ENCODE measurements at regions not wholly inside any gene's neighbourhood (a gene's known extent, or its start where the extent isn't known, plus 50 kb on each side); places are given as distances from the start of the nearest gene placed in this dataset.
A peak's percentile ranks its signal among the peaks of the same experiment; 100 is the strongest.

DNA sequence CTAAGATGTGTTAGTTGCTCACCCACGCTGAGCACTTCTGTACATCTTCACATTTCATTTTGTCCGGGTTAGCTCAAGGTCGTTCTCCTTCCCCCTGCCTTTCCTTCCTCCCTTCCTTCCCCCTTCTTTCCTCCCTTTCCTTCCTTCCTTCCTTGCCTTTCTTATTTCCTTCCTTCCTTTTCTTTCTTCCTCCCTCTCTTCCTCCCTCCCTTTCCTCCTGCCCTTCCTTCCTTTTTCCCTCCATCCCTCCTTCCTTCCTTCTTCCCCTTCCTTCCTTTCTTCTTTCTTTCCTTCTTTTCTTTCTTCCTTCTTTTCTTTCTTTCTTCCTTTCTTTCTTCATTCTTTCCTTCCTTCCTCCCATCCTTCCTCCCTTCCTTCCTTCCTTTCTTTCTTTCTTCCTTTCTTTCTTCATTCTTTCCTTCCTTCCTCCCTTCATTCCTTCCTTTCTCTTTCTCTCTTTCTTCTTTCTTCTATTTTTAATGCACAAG, 129.8 kb downstream of the FAM174B start:
- no peak overlapping the region for H3K9ac ChIP-seq (ENCODE audit: low read length in 2 of 2)
- H3K4me1 ChIP-seq (ENCODE audit: control insufficient read depth, insufficient read depth, low read length), result peaks cover 9% of the 10 kb centered on the region
- no peak overlapping the region for H3K27ac ChIP-seq (ENCODE audit: low read length)
- no peaks in the 10 kb centered on the region for H3K9me3 ChIP-seq (ENCODE audit: control insufficient read depth in 2 of 2, low read length in 2 of 2)
- no peaks in the 10 kb centered on the region for H3K36me3 ChIP-seq (ENCODE audit: control insufficient read depth in 2 of 2, insufficient read depth in 2 of 2, low read length in 2 of 2)
- H3K4me3 ChIP-seq (ENCODE audit: low read length in 2 of 2), result no peak overlapping the region
- H3K27me3 ChIP-seq (ENCODE audit: control insufficient read depth in 1 of 2, insufficient read depth in 2 of 2, low read length in 2 of 2), result no peaks in the 10 kb centered on the region

DNA sequence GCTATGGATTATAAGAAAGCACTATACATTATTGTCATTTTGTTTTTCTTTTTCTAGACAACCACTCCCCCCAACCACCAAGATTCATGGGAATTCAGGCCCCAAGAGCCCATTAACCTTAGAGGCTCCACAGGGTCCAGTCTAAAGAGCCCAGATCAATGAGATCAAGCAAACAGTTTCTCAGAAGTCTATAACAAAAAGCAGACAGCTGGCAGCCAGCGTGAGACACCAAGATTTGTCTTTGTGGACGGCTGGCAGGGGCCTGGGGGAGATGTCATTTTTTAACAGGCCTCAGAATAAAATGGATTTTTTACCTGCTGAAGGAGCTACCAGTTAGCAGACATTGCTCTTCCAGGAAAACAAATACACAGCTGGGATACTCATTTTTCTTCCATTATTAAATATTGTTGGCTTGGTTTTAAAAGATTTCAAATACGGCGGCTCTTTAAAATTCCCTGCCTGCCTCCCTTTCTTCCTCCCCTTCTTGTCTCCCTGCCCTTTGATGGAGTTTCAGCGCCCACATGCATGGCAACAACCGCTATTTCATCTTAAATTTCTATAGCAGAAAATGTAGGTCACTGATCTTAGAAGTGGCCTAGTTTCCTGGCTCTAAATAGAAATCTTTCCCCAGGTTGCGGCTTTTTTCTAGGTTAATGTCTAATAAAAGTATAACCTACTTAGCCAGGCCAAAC, 130.6 kb downstream of the FAM174B start:
- Histone ChIP-seq H3K9me3 (ENCODE audit: control insufficient read depth in 2 of 2, low read length in 2 of 2) (no peaks in the 10 kb centered on the region), H3K4me3 (ENCODE audit: low read length in 2 of 2) (no peak overlapping the region), H3K4me1 (ENCODE audit: control insufficient read depth, insufficient read depth, low read length) (peaks cover 9% of the 10 kb centered on the region), H3K27ac (ENCODE audit: low read length) (no peak overlapping the region), H3K9ac (ENCODE audit: low read length in 2 of 2) (no peak overlapping the region), H3K27me3 (ENCODE audit: control insufficient read depth in 1 of 2, insufficient read depth in 2 of 2, low read length in 2 of 2) (no peaks in the 10 kb centered on the region), H3K36me3 (ENCODE audit: control insufficient read depth in 2 of 2, insufficient read depth in 2 of 2, low read length in 2 of 2) (no peaks in the 10 kb centered on the region)

DNA sequence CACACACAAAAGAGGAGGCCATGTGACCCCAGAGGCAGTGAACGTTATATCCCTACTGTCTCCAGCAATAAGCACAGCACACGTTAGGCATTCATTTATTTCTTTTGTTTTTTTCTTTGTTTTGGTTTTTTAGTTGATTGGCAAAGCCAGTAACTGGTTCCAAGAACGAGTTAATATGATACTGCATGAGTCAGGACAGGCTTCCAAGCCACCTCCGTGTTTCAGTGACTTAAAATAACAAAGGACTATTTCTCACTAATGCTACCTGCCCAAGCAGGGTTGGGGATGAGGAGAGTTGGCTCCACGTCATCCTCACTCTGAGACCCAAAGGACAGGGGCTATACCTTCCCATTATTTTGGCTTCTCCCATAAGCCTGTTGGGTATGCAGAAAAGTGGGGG, 130.5 kb downstream of the ST8SIA2 start:
- Histone ChIP-seq H3K4me1 (ENCODE audit: control insufficient read depth, insufficient read depth, low read length) (peaks cover 9% of the 10 kb centered on the region), H3K27me3 (ENCODE audit: control insufficient read depth in 1 of 2, insufficient read depth in 2 of 2, low read length in 2 of 2) (no peaks in the 10 kb centered on the region), H3K27ac (ENCODE audit: low read length) (no peak overlapping the region), H3K9ac (ENCODE audit: low read length in 2 of 2) (no peak overlapping the region), H3K4me3 (ENCODE audit: low read length in 2 of 2) (no peak overlapping the region), H3K36me3 (ENCODE audit: control insufficient read depth in 2 of 2, insufficient read depth in 2 of 2, low read length in 2 of 2) (no peaks in the 10 kb centered on the region), H3K9me3 (ENCODE audit: control insufficient read depth in 2 of 2, low read length in 2 of 2) (no peaks in the 10 kb centered on the region)

DNA sequence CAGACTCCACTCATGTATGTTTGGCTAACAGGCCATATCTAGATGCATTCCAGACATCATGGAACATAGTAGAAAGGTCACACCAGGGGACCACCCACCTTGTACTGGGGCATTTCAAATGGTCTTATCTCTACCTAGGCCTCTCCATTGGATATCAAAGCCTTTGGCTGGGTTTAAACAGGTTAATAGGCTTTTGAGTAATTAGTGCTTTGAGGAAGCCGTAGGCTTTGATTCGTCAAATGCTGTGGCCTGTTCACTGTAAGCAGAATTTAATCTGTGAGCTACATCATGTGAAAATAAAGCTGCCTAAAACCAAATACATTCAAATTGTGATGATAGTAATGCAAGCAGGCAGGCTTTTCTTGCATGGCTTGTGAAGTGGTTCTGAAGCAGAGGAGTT, 129.5 kb downstream of the ST8SIA2 start:
- Histone ChIP-seq H3K4me3 (ENCODE audit: low read length in 2 of 2) (no peak overlapping the region), H3K36me3 (ENCODE audit: control insufficient read depth in 2 of 2, insufficient read depth in 2 of 2, low read length in 2 of 2) (no peaks in the 10 kb centered on the region), H3K9me3 (ENCODE audit: control insufficient read depth in 2 of 2, low read length in 2 of 2) (no peaks in the 10 kb centered on the region), H3K4me1 (ENCODE audit: control insufficient read depth, insufficient read depth, low read length) (peaks cover 9% of the 10 kb centered on the region), H3K27me3 (ENCODE audit: control insufficient read depth in 1 of 2, insufficient read depth in 2 of 2, low read length in 2 of 2) (peaks cover 0 to 2% of the 10 kb centered on the region in 2 donors), H3K27ac (ENCODE audit: low read length) (no peak overlapping the region), H3K9ac (ENCODE audit: low read length in 2 of 2) (no peak overlapping the region)

DNA sequence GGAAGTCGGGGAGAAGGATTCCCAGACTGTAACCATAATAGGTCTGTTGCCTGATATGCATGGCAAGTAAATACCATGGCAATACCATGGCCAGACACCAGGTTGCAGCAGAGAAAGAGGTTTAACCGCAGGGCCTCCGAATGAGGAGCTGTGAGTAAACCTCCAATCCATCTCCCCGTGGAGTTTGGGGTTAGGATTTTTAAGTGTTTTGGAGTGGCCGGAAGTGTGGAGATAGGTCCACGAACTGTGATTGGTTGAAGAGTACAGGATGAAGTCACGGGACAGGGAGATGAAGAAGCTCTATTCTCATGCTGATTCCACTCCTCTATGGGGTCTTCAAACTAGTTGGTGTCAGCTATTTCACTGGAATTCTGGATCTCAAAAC, 127.9 kb downstream of the ST8SIA2 start:
- Histone ChIP-seq H3K9ac (ENCODE audit: low read length in 2 of 2) (peak overlapping the region in 1 of 2 donors; percentile 13), H3K27ac (ENCODE audit: low read length) (no peak overlapping the region), H3K27me3 (ENCODE audit: control insufficient read depth in 1 of 2, insufficient read depth in 2 of 2, low read length in 2 of 2) (peaks cover 0 to 2% of the 10 kb centered on the region in 2 donors), H3K4me3 (ENCODE audit: low read length in 2 of 2) (no peak overlapping the region), H3K36me3 (ENCODE audit: control insufficient read depth in 2 of 2, insufficient read depth in 2 of 2, low read length in 2 of 2) (no peaks in the 10 kb centered on the region), H3K4me1 (ENCODE audit: control insufficient read depth, insufficient read depth, low read length) (peaks cover 2% of the 10 kb centered on the region), H3K9me3 (ENCODE audit: control insufficient read depth in 2 of 2, low read length in 2 of 2) (no peaks in the 10 kb centered on the region)

DNA sequence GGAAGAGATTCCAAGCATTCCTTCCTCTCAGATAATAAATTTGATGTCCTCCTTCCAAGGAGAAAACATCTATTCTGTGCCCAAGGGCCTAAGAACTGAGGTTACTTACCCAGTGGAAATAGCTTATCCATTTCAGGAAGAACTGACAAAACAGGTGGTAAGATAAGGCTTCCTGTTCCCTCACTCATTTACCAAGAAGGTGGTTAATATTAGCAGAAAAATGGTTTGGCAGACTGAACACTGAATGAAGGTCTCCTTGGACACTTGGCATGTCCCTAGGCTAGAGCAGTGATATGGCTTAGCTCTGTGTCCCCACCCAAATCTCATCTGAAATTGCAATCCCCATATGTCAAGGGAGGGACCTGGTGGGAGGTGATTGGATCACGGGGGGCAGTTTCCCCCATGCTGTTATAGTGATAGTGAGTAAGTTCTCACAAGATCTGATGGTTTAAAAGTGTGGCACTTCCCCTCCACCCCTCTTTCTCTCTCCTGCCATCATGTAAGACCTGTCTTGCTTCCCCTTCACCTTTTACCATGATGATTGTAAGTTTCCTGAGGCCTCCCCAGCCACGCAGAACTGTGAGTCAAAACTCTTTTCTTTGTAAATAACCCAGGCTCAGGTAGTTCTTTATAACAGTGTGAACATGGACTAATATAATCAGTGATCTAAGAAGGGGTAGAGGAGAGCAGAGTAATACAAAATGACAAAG, 127.4 kb downstream of the ST8SIA2 start:
- peak overlapping the region in 1 of 2 donors; percentile 13 for H3K9ac ChIP-seq (ENCODE audit: low read length in 2 of 2)
- H3K27me3 ChIP-seq (ENCODE audit: control insufficient read depth in 1 of 2, insufficient read depth in 2 of 2, low read length in 2 of 2), result peaks cover 0 to 2% of the 10 kb centered on the region in 2 donors
- H3K4me1 ChIP-seq (ENCODE audit: control insufficient read depth, insufficient read depth, low read length), result peaks cover 2% of the 10 kb centered on the region
- no peaks in the 10 kb centered on the region for H3K9me3 ChIP-seq (ENCODE audit: control insufficient read depth in 2 of 2, low read length in 2 of 2)
- no peaks in the 10 kb centered on the region for H3K36me3 ChIP-seq (ENCODE audit: control insufficient read depth in 2 of 2, insufficient read depth in 2 of 2, low read length in 2 of 2)
- H3K4me3 ChIP-seq (ENCODE audit: low read length in 2 of 2), result no peak overlapping the region
- H3K27ac ChIP-seq (ENCODE audit: low read length), result no peak overlapping the region

DNA sequence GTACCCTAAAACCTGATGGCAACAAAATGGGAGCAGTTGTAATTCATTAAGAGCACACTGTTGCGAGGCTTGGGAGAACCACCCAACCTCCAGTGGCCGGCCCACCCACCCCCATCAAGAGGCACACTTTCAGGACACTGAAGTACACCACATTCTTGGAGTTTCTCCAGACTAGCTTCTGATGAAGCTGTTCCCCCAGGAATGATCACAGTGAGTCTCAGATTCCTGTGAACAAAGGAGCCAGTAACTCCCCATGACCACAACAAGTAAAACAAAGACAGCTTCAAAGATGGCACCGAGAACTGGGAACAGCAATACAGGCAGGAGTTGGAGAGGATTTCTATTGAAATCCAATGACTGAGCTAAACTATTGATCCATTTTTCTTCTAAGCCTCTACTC, 126.0 kb downstream of the ST8SIA2 start:
- H3K36me3 ChIP-seq (ENCODE audit: control insufficient read depth in 2 of 2, insufficient read depth in 2 of 2, low read length in 2 of 2), result no peaks in the 10 kb centered on the region
- H3K27me3 ChIP-seq (ENCODE audit: control insufficient read depth in 1 of 2, insufficient read depth in 2 of 2, low read length in 2 of 2), result peaks cover 0 to 2% of the 10 kb centered on the region in 2 donors
- H3K4me1 ChIP-seq (ENCODE audit: control insufficient read depth, insufficient read depth, low read length), result peaks cover 2% of the 10 kb centered on the region
- H3K9me3 ChIP-seq (ENCODE audit: control insufficient read depth in 2 of 2, low read length in 2 of 2), result no peaks in the 10 kb centered on the region
- no peak overlapping the region for H3K4me3 ChIP-seq (ENCODE audit: low read length in 2 of 2)
- no peak overlapping the region for H3K27ac ChIP-seq (ENCODE audit: low read length)
- no peak overlapping the region for H3K9ac ChIP-seq (ENCODE audit: low read length in 2 of 2)
